ENCODE measurements at regions not wholly inside any gene's neighbourhood (a gene's known extent, or its start where the extent isn't known, plus 50 kb on each side); places are given as distances from the start of the nearest gene placed in this dataset.

DNA sequence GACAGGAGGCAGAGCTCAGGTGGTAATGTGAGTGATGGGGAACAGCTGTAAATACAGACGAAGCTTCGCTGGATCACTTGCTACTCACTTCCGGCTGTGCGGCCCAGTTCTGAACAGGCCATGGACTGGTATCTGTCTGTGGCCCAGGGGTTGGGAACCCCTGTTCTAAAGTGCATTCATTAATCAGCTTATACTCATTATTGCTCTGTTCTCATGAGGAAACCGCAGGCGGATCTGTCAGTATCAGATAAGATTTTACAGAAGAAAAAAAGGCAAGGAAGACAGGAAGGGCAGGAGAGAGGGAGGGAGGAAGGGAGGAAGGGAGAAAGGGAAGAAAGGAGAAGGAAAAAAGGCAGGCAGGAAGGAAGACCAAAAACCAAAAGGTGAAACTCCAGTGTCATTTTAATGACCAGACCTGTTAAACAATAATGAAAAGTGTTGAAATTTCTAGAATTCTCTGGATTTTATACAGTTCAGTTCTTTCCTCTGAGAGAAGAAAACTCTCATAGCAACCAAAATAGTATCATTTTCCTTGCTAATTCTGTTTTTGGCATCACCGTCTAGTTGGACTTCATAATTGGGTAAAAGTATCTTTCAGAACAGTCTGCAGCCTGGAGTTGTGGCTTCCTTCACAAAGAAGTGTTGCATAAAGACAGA is 128.0 kb upstream of the PROK2 start:
- Histone ChIP-seq H2BK120ac (ENCODE audit: low read depth, low read length) (no peak overlapping the region), H4K8ac (ENCODE audit: low read depth in 2 of 2, low read length in 2 of 2) (no peak overlapping the region), H2AK9ac (replicated peaks; ENCODE audit: low read depth, low read length, poor library complexity) (no peak overlapping the region), H3K79me1 (ENCODE audit: low read depth in 1 of 2, low read length in 2 of 2) (no peaks in the 10 kb centered on the region), H2AK5ac (ENCODE audit: low read depth, low read length) (no peak overlapping the region), H3K4me1 (ENCODE audit: control insufficient read depth, insufficient read depth, low read length) (no peaks in the 10 kb centered on the region), H3K9ac (ENCODE audit: low read depth, low read length) (no peak overlapping the region), H4K91ac (ENCODE audit: insufficient read depth, low read depth, low read length) (no peak overlapping the region), H2BK5ac (ENCODE audit: low read depth, low read length, poor library complexity, severe bottlenecking) (no peak overlapping the region), H3K23ac (ENCODE audit: low read depth, low read length) (no peak overlapping the region), H3K4me2 (ENCODE audit: low read depth, low read length) (no peak overlapping the region), H3K27ac (ENCODE audit: insufficient read depth, low read length) (no peak overlapping the region), H3K27me3 (ENCODE audit: control insufficient read depth, insufficient read depth, low read length) (peaks cover 10% of the 10 kb centered on the region), H2AFZ (replicated peaks; ENCODE audit: low read length, poor library complexity) (no peak overlapping the region), H3K56ac (ENCODE audit: extremely low read depth, insufficient read depth, low read length) (no peak overlapping the region), H3K4me3 (ENCODE audit: insufficient read depth, low read depth, low read length) (no peak overlapping the region), H3K14ac (replicated peaks; ENCODE audit: low read depth, low read length) (no peak overlapping the region), H3K9me1 (ENCODE audit: insufficient read depth, low read length) (no peaks in the 10 kb centered on the region), H2BK20ac (ENCODE audit: low read depth, low read length) (no peak overlapping the region), H4K5ac (ENCODE audit: low read depth, low read length) (no peak overlapping the region), H3K4ac (ENCODE audit: low read depth, low read length) (no peak overlapping the region), H2BK15ac (ENCODE audit: low read depth, low read length) (no peak overlapping the region), H4K20me1 (ENCODE audit: insufficient read depth, low read length) (no peaks in the 10 kb centered on the region), H3K9me3 (ENCODE audit: control insufficient read depth, insufficient read depth, low read length) (no peaks in the 10 kb centered on the region), H3K18ac (ENCODE audit: low read depth, low read length) (no peak overlapping the region), H3K36me3 (ENCODE audit: control insufficient read depth, insufficient read depth, low read length) (no peaks in the 10 kb centered on the region)
- intact Hi-C loops (cut with micrococcal nuclease) = no loop called here
- ChIA-PET POLR2A (ENCODE audit: unreplicated experiment) (no interaction called here), CTCF (no interaction called here)
- no peak for DNase-seq
- dilution Hi-C loops (cut with HindIII; ENCODE audit: low sequenced_read_pairs, unreplicated experiment) = no loop called here
- BruUV-seq (replicated peaks) = no TSS peak
- WGBS, 2 experiments (ENCODE audit: extremely low coverage in 2 of 2, insufficient read length in 1 of 2) = 60% methylated on average over 3 of the region's 7 CpGs; no CpG with 5 or more reads in 1 of the 2 experiments
- TF ChIP-seq RAD21 (IDR thresholded peaks at IDR 0.05; ENCODE audit: low read length) = no peak
- in situ Hi-C loops (cut with MboI; ENCODE audit: low sequenced_read_pairs) = no loop called here
- ATAC-seq (ENCODE audit: low read depth) = no peak

Measured in IMR-90 (cell line).